Cardiac fibroblast (primary cell): ENCODE measurements at regions not wholly inside any gene's neighbourhood (a gene's known extent, or its start where the extent isn't known, plus 50 kb on each side); places are given as distances from the start of the nearest gene placed in this dataset.
"Not testable (repeated sequence)": the region's sequence is repeated elsewhere in the genome, so short reads cannot be mapped to it uniquely, and the experiment has no call there.

Experiments used
- DNase-seq, 2 donors: peaks; one replicate each; pipeline versions ENCODE4 v3.0.0 to v3.0.0-alpha.2; 2010; ENCODE audit warnings: low read depth in 2 of 2
- H3K4me3 ChIP-seq, 2 donors: replicated peaks in 1 of 2; 1 replicate in 1 of 2; 2 replicates in 1 of 2; pipeline ENCODE4 v1.5.1; 2011; ENCODE audit warnings: low read depth in 2 of 2, low read length in 2 of 2, mild to moderate bottlenecking in 2 of 2, moderate library complexity in 1 of 2
- TF ChIP-seq, protein P1 (sequence below): IDR thresholded peaks from one replicate; pipeline ENCODE4 v1.5.1; 2011; ENCODE audit warnings: low read depth, mild to moderate bottlenecking, low read length, inconsistent platforms

DNA sequence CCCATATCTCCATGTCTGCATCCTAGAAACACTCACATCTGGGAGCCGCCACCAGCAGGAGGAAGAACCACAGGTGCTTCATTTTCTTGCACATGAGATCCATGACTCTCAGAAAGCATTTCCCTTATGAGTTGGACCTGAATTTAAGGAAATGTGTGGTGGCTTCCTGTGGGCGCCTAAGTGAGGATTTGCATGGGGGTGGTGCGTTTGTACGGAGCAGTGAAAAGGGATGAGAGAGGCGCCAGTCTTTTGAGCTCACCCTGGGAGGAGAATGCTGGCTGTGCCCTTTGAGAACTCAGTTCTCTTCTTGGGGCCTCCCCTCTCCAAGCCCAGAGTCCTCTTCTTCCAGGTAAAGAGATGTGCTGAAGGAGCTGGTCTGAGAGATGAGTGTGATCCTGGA, 895.7 kb downstream of the TMEM121 start:
- DNase-seq, result no peak
- TF ChIP-seq, protein P1, sequence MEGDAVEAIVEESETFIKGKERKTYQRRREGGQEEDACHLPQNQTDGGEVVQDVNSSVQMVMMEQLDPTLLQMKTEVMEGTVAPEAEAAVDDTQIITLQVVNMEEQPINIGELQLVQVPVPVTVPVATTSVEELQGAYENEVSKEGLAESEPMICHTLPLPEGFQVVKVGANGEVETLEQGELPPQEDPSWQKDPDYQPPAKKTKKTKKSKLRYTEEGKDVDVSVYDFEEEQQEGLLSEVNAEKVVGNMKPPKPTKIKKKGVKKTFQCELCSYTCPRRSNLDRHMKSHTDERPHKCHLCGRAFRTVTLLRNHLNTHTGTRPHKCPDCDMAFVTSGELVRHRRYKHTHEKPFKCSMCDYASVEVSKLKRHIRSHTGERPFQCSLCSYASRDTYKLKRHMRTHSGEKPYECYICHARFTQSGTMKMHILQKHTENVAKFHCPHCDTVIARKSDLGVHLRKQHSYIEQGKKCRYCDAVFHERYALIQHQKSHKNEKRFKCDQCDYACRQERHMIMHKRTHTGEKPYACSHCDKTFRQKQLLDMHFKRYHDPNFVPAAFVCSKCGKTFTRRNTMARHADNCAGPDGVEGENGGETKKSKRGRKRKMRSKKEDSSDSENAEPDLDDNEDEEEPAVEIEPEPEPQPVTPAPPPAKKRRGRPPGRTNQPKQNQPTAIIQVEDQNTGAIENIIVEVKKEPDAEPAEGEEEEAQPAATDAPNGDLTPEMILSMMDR, result no peak
- no peak overlapping the region for H3K4me3 ChIP-seq

DNA sequence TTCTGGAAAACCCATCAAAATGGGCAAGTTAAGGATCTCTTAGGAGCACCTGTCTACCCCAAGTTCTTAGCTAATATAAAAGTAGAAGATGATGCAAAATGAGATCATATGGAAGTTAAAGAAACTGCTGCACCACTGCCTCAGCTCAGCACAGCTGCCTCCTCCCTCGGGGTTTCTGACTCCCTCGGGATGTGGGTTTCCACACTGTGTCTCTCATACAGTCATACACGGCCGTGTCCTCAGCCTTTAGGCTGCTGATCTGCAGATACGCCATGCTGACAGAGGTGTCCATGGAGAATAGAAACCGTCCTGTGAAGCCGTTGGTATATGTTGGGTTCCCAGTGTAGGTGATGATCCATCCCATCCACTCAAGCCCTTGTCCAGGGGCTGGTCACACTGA, 898.8 kb downstream of the TMEM121 start:
- H3K4me3 ChIP-seq, DNase-seq: not testable (repeated sequence)

DNA sequence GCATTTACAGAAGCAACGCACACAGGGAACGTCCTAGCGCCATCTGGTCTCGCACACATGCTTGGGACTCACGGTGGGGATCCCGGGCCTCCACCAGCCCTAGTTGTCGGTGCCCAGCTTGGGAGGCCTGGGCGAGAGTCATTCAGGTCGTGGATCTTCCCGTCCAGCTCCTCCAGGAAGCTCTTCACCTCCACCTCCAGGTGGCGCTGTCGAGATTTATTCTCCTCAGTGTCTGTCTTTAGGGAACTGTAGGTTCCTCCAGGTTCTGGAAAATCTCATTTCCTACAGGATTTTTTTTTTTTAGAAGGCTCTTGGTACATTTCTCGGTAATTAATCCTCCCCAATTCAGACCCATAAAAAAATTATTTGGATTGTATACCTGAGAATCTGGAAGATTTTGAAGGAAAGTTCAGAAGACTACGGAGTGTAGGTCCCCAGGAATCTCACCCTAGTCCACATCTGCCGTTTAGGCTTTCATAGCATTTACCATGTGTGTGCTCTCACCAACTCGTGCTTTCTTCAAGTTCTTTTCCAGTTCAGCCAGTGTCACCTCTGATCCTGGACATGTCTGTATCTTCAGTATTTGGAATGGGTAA, 910.0 kb downstream of the TMEM121 start:
- TF ChIP-seq, protein P1, result peak; percentile 27
- peak in 1 of 2 donors; percentile 14 for DNase-seq

DNA sequence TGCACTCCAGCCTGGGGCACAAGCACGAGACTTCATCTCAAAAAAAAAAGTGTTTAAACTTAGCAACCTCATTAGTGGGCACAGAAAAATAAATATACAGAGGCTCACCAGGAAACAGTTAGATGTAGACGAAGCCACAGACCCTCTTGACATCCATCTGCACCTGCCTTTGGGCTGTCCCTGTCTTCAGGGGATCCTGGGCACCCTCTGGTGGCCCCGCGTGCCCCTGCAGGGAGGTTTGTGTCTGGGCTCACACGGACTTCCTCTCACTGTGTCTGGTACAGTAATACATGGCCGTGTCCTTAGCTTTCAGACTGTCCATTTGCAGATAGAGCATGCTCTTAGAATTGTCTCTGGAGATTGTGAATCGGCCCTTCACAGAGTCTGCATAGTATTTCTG, 916.5 kb downstream of the TMEM121 start:
- DNase-seq, result no peak
- TF ChIP-seq, protein P1, result no peak

More for the DNA sequence above, 910.0 kb downstream of the TMEM121 start:
- H3K4me3 ChIP-seq, result no peak overlapping the region

DNA sequence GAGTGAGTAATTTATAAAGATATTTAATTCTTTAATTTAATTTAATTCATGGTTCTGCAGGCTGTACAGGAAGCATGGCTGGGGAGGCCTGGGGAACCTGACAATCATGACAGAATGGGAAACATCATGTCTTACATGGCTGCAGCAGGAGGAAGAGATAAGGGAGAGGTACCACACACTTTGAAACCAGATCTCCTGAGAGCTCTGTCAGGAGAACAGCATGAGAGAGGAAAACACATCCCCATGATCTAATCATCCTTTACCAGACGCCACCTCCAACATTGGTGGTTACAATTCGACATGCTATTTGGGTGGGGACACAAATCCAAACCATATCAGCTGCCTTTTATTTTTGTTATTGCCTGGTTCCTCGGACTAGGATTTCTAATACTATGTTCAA, 928.6 kb downstream of the TMEM121 start:
- DNase-seq, result no peak
- TF ChIP-seq, protein P1, result no peak
- no peak overlapping the region for H3K4me3 ChIP-seq

More for the DNA sequence above, 916.5 kb downstream of the TMEM121 start:
- H3K4me3 ChIP-seq, result no peak overlapping the region

DNA sequence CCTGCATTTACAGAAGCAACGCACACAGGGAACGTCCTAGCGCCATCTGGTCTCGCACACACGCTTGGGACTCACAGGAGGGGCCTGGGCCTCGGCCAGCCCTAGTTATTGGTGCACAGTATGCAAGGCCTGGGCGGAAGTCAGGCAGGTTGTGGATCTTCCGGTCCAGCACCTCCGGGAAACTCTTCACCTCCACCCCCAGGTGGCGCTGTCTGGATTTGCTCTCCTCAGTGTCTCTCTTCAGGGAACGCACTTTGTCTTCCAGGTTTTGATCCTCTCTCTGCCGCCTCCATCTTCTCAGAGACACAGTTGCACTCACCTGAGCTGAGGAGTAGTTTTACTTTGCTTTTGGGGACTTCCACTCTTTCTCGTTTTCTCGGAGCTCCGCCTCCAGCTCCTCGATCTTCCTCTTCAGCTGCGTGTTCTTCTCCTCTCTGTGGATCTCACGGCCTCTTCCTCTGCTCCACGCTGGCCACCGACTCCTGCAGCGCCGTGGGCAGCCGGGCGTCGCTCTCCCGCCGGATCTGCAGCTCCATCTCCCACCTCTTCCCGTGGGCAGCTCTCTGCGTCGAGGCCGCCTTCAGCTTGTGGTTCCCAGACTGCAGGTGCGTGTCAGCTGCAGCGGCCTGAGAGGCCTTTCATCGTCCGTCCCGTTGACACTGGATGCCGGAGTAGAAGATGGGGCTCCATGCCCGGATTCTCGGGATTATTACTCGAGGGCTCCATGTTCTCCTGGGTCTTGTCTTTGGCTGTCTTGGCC, 933.8 kb downstream of the TMEM121 start:
- no peak overlapping the region for H3K4me3 ChIP-seq
- DNase-seq, result no peak
- TF ChIP-seq, protein P1, result no peak

DNA sequence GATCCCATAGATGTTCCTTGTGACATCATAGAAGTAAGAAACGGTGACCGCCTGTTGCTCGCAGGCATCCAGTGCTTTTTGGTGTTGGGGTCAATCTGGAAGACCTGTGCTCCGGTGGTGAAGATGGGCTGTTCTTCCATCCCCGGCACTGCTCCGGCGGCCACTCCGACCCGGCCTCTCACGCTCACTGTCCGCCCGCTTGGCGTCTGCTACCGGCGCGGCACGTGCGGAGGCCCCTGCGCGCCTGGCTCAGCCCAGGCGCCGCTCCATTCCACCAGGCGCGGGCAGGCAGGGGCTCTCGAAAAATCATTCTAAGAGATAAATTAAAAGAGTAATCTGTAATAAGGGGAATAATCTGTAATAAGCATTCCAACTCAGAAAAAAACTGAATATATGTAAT, 934.5 kb downstream of the TMEM121 start:
- TF ChIP-seq, protein P1, result no peak
- H3K4me3 ChIP-seq, result no peak overlapping the region
- DNase-seq, result no peak

DNA sequence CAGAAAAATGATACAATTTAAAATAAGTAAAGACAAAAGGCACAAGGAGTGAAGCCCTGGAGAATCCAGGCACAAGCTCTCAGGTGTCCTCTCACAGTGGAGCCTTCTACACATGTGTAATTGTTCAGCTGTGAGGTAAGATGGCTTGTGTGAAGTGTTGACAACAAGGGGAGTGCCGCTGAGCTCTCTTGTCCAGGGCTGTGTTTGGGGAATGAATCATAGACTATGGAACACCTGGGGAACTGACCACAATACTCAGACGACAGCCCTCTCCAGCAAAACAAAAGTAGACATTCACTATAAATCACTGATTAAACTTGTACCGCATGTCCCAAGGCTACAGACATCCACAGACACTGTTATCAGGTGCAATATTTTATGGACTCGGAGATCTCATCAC, 940.1 kb downstream of the TMEM121 start:
- not testable (repeated sequence) for H3K4me3 ChIP-seq, DNase-seq

DNA sequence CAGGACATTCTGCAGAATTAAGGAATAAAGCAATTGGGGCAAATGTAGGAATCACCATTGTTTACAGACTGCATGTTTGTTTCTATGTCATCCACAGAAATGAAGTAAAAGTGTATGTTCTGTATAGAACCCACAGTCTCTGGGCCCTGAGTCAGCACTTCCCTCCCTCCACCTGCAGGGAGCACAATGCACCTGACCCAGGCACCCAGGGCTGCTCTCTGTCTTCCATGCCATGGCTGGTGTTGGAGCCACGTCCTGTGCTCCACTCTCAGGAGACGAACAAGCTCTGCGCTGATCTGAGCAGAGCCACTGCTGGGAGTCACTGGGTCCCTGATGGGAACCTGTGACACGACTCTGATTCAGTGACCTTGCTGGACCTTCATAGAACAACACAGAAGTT, 942.5 kb downstream of the TMEM121 start:
- not testable (repeated sequence) for H3K4me3 ChIP-seq, DNase-seq

DNA sequence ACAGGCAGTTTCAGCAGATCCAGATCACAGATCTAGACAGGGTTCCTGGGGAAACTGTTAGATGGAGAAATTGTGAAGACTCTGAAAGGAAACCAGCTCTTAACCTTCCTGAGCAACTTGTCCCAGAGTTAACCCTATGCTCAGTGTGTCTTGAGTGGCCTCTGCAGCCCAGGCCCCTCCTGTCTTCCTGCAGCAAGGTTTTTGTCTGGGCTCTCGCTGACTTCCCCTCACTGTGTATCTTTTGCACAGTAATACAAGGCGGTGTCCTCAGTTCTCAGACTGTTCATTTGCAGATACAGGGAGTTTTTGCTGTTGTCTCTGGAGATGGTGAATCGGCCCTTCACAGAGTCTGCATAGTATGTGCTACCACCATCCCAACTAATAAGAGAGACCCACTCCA, 943.6 kb downstream of the TMEM121 start:
- not testable (repeated sequence) for DNase-seq, H3K4me3 ChIP-seq
